ENCODE measurements at regions not wholly inside any gene's neighbourhood (a gene's known extent, or its start where the extent isn't known, plus 50 kb on each side); places are given as distances from the start of the nearest gene placed in this dataset.

GRCh38 chr22:34902335-34902734 is 163.6 kb upstream of the ISX start:
- TF ChIP-seq POLR2A (IDR thresholded peaks at IDR 0.05; ENCODE audit: borderline replicate concordance, extremely low read depth, insufficient read depth, insufficient read length) (no peak), CBX3 (IDR thresholded peaks at IDR 0.05; ENCODE audit: low read depth) (no peak), ELF1 (IDR thresholded peaks at IDR 0.05; ENCODE audit: borderline replicate concordance, low read depth) (no peak), CEBPB (IDR thresholded peaks at IDR 0.05; ENCODE audit: low read depth) (no peak), CTCF (IDR thresholded peaks at IDR 0.05 in 2 of 3, conservative IDR thresholded peaks at IDR 0.05 in 1 of 3; ENCODE audit: borderline replicate concordance in 1 of 3, insufficient read depth in 1 of 3, low read depth in 2 of 3, low read length in 2 of 3) (no peak), MAX (IDR thresholded peaks at IDR 0.05) (no peak), RAD21 (IDR thresholded peaks at IDR 0.05; ENCODE audit: low read depth) (no peak), ZNF274 (IDR thresholded peaks at IDR 0.05; ENCODE audit: low read depth, low read length) (no peak), REST (IDR thresholded peaks at IDR 0.05; ENCODE audit: low read depth) (no peak), SIN3A (IDR thresholded peaks at IDR 0.05; ENCODE audit: low read depth) (no peak)
